HG03095 (cell line): ENCODE measurements at regions not wholly inside any gene's neighbourhood (a gene's known extent, or its start where the extent isn't known, plus 50 kb on each side); places are given as distances from the start of the nearest gene placed in this dataset.

Source experiments
- ATAC-seq: cut with Tn5 transposase; IDR thresholded peaks from one replicate; pipeline ENCODE4 v1.9.1; 2021; ENCODE audit warnings: moderate library complexity; ENCODE audit not compliant: unreplicated experiment

DNA sequence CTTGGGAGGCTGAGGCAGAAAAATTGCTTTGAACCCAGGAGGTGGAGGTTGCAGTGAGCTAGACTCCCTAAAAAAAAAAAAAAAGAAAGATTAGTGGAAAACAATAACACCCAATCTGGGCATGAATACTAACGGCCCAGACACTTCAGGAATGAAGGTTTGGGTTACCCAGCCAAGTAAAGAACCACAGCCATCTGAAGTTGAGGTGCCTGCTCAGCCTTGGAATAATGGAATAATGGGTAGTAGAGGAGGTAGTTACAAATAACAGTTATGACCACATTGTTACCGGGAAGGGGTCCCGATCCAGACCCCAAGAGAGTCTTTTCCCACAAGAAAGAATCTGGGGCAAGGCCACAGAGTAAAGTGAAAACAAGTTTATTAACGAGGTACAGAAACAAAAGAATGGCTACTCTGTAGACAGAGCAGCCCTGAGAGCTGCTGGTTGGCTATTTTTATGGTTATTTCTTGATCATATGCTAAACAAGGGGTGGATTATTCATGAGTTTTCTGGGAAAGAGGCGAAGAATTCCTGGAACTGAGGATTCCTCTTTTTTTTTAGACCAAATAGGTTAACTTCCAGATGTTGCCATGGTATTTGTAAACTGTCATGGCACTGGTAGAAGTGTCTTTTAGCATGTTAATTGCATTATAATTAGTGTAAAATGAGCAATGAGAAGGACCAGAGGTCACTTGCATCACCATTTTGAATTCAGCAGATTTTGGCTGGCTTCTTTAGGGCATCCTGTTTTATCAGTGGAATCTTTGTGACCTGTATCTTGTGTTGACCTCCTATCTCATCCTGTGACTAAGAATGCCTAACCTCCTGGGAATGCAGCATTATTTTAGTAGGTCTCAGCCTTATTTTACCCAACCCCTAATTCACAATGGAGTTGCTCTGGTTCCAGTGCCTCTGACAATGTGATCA is 96.2 kb upstream of the HAAO start:
- ATAC-seq: no peak

DNA sequence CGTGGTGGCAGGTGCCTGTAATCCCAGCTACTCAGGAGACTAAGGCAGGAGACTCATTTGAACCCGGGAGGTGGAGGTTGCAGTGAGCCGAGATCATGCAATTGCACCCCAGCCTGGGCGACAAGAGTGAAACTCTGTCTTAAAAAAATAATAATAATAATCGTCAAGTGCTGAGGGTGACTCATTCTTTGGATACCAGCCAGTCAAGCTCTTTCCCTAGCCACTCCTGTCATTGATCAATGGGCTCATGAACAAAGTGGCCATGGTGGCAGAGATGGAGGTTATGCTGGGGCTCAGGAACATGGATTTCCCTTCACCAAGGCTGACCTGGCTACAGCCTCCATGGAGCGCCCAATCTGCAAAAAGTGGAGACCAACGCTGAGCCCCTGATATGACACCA is 94.5 kb upstream of the HAAO start:
- ATAC-seq: no peak

DNA sequence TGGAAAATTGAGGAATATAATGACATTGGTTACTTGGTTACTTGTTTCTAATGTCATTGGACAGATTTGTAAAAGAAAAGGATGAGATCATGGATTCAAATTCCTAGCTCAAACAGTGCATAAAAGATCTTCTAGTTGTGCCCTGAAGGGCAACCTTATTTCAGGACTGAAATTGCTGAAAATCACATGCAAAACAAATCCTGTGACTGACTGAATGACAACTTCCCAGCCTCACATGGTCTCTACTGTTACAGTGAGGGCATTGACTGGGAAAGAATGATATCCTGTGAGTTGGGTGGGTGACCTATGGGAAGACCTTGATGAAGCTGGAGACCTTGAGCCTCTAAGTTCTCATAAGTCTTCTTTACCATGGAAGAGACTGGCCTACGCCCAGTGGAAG is 90.4 kb upstream of the HAAO start:
- ATAC-seq: no peak

DNA sequence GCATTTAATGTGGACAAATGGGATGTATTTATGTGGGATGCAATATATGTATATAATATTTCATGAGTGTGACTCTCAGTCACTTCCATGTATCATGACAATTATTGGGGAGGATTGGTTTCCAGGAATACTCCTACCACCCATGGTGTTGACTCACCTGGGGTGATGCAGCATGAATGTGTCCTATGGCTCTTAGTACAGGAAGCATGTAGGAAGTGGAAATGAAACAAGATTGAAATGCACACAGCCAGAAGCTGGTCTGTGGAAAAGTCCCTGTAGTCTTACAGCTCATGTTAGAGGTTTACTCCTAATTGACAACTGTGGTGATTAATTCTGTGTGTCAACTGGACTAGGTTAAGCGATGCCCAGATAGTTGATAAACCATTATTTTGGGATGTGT is 89.3 kb upstream of the HAAO start:
- ATAC-seq: no peak

DNA sequence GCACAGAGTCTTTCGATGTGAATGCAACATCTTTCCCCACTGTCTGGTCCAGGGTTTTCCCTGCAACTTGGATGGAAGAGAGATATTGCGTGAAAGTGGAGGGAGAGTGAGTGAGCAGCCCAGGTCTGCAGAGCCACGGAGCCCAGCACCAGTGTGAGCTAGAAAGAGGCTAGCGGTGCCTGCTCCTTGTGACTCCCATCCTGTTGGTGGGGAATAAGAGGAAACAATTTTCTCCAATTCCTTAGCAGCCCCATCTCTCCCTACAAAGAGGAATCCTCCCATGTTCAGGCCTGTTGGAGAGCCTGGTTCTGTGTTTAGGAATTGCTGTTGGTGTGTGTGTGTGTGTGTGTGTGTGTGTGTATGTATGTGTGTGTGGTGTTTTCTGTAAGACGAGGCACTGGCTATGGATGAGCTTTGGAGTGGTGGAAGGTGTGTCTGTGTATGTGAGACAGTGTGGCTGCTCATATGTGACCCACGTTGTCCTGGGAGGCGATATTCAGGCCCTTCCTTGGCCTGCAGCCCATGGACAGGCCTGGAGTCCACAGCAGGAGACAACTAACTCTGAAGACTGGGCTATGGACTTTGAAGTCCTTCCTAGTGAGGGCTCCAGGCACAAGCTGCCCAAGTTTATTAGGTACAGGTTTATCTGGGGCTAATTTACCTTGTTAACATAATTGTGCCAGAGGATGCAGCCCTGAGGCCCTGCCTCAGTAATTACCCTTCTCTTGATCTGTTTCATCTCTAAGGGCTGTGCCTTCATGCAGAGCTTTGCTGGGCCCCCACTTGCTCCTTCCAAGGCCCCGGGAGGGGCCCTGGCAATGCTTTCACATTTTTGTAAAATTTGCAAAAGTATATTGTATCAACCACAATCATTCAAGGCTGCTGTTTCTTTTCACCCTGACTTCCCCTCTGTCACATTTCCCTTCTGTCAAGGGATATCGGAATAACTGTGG is 88.6 kb upstream of the HAAO start:
- no peak for ATAC-seq

DNA sequence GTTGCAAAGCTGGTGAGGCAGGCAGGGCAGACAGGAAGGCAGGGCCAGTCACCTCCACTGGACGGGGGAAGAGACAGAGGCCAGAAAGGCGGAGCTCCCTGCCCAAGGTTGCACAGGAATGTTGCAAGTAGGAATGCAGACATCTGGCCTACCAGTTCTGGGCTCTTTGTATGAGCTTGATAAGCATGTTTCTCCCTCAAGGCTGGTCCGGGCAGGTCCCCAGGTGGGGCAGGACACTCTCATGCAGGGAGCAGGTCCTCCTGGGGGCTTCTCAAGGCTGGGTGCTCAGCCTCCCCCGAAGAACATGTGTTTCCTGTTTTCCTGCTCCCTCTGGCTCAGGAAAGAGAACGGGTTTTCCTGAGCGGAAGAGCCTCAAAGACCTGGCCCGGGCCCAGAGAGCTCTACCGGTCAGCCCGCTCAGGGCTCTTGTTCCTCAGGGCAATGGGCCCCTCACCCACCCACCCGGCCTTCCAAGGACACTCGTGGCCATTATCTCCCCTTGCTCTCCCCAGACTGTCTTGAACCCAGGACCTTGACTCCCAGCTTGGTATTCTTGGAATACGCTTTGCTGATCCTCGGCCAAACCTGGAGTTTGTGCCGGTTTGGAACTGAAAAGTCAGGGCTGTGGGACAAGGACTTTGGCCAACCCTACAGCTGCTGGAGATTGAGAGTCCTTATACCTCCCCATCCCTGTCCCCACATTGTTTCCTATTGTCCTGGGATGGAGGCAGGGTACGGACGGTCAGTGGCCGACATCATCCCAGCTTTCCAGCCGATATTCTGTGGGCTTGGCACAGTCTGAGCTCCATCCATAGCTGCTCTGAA is 87.7 kb upstream of the HAAO start:
- ATAC-seq: no peak

DNA sequence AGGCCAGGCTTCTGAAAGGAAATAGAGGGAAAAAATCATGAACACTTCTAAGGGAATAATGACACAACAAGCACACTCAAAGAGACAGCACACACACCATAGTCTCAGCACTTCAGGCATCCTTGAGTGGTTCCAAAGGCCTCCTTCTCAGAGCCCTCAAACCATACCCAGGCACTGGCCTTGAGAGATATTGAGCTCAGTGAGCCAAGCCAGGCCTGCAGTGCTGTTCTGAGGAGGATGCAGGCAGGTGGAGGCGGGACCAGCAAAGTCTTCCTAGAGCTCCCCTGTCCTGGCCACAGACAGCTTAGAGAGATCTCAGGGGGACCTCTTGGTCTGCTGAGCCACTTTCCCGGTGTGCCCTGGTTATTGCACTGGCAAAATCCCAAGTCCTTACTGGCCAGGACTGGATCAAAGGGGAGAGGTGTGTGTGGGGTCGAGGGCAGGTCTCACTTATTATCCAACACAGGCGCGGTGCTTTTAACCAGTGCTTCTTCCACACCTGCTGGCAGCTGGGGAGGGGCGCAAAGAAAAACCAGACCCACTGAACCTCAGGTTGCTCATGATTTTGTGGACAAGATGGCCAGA is 86.8 kb upstream of the HAAO start:
- ATAC-seq: no peak

DNA sequence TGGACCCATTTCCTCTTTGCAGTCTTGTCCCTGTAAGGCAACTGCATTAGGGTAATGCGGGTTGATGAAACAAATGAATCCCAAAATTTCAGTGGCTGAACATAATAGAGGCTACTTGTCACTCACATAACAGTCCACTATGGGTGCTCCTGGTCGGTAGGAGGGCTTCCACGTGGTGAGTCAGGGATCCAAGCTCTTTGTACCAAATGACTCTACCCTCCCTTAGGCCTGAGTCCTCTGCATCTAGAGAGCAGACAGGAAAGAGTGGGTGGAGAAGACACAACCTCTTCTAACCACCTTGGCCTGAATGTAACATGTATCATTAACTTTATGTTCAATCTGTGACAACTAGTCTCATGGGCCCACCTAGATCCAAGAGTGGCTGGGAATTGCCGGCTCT is 86.2 kb upstream of the HAAO start:
- peak; percentile 73 for ATAC-seq

DNA sequence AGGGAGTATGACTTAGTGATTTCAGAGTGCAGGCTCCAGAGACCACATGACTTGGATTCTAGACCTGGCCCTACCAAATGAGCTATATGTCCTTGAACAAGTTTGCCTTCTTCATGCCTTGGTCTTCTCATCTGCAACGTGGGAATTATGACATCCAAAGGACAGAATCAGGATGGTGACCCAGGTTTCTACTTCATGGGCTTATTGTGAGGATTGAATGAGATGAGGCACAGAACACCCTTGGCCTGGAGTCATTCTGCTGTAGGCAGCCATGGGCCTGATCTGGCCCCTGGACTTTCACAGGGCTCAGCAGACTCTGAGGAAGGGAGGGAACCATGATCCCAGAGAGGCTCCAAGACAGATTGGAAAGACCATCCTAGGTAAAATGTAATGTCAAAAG is 85.6 kb upstream of the HAAO start:
- ATAC-seq: no peak

DNA sequence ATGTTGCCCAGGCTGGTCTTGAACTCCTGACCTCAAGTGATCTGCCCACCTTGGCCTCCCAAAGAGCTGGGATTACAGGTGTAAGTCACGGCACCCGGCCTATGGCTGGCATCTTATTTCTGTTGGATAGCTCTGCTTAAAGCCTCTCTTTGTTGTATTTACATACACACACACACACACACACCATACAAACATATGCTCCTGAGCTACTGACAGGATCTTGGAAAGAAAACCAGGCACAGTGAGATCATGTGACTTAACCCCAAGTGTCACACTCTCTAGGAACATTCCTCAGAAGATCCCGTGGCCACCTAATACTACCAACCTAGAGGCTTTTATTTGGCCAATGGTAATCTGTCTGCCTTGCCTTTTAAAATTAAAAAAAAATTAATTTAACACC is 85.1 kb upstream of the HAAO start:
- no peak for ATAC-seq

DNA sequence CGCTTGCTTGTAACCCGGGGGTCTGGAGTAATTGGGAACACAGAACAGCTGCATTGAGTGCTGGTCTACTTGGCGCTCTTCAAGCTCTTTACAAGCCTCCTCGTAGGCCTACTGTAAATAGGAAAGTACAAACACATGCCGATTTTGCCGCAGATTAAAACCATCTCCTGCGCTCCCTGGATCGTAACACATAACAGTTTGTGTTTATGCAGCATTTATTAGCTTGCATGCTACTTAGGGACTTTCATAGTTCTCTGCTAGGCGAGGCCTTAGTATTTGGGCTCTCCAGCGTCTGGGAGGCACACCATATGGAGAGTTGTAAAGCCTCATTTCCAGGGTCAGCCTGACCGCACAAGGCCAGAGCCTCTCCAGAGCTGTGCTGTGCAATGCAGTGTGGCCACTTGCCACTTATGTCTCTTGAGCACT is 84.0 kb upstream of the HAAO start:
- ATAC-seq: no peak

DNA sequence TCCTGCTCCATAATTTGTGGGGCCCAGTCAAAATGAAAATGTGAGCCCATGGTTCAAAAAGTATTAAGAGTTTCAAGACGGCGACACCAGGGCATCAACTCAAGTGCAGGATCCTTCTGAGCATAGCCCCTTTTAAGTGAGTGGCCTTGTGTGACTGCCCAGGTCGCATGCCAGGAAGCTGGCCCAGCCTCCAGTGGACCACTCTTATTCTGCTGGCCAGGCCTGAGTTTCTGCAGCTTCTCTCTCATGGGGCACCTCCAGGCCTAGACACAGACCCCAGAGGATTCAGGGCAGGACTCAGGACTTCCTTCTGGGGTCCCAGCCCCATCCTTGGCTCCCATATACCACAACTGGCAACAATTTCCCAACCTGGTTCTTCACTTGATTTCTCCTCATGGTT is 83.5 kb upstream of the HAAO start:
- no peak for ATAC-seq

DNA sequence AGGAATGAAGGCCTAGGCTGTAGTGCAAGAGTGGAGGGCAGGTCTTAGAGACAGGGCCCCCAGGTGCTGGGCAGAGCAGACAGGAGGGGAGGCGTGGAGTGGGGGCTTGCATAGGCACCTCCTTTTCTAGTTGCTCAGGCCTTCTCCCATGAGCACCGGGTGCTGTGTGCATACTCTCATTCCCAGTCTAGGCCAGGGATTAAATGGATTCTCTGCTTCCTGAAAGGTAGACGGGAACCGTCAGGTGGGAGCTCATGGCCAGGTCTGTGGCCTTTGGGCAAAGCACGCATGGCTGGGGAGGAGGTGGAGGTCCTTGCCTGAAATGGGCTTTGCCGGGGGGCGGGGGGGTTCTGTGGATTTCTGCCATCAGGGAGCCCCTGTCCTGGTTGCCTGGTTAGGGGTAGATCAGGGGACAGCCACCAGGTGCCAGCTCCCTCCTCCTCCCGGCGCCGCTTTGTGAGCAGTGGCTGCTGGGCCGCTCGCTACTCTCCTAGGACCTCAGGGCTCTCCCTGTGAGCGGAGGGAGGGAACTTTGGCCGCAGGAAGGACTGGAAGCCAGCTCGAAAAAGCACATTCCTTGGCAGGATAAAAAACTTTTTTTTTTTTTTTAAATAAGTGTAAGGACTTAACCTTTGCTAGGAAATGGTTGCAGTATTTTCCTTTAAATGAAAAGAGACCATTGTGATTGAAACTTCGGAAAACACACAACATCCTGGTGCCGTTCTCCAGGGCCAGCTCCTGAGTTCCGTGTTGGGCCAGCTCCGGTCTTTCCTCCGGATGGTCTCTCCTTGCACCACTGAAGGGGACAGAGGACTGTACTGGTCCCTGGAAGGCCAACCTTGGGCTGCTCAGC is 82.8 kb upstream of the HAAO start:
- no peak for ATAC-seq

DNA sequence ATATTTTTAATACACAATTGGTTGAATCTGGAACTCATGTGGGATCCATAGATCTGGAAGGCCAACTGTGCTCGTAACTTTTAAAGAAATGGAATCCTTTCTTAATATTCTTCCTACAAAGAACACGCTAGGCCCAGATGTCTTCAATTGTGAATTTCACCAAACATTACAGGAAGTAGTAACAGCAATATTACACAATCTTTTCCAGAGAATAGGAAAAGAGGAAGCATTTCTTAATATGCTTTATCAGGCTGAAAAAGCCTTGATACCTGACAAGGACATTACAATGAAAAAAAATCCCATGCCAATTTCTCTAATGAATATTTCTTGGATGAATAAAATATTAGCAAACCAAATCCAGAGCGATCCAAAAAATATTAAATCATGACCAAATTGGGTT is 80.3 kb upstream of the HAAO start:
- no peak for ATAC-seq

DNA sequence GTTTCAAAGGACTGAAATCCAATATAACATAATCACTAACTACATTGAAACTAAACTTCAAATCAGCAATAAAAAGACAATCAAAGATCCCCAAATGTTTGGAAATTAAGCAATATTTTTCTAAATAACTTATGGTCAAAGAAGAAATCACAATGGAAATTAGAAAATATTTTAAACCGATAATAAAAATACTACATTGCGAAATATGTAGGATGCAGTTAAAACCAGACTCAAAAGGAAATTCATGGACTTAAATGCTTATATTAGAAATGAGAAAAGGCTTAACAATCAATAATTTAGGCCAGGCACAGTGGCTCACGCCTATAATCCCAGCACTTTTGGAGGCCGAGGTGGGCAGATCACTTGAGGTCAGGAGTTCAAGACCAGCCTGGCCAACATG is 79.0 kb upstream of the HAAO start:
- ATAC-seq: no peak

DNA sequence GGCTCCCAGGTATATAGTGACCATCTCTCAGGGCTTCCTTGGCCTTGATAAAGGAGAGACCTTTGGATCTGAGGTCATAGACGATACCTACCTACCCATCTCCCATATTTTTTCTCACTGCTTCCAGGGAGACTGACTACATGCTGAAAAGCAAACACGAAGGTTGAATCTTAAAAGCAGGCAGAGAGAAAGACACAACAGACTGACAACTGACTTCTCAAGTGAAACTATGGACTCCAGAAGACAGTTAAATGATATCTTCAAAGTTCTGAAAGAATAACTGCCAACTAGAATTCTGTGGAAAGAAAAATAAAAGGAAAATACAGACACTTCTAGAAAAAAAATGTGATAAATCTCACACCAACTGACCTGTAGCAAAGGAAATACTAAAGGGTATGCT is 76.5 kb upstream of the HAAO start:
- ATAC-seq: no peak

DNA sequence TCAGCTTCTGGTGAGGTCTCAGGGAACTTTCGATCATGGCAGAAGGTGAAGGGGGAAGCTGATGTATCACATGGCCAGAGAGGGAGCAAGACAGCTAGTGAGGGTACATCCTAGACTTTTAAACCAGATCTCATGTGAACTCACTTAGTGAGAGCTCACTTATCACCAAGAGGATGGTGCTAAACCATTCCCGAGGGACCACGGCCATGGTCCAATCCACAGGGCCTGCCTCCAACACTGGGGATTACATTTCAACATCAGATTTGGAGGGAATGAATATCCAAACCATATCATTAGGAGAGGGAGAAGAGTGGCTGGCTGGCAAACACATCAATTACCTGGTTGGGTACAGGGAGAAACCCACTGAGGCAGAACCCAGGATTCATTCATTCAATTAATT is 75.7 kb upstream of the HAAO start:
- no peak for ATAC-seq

DNA sequence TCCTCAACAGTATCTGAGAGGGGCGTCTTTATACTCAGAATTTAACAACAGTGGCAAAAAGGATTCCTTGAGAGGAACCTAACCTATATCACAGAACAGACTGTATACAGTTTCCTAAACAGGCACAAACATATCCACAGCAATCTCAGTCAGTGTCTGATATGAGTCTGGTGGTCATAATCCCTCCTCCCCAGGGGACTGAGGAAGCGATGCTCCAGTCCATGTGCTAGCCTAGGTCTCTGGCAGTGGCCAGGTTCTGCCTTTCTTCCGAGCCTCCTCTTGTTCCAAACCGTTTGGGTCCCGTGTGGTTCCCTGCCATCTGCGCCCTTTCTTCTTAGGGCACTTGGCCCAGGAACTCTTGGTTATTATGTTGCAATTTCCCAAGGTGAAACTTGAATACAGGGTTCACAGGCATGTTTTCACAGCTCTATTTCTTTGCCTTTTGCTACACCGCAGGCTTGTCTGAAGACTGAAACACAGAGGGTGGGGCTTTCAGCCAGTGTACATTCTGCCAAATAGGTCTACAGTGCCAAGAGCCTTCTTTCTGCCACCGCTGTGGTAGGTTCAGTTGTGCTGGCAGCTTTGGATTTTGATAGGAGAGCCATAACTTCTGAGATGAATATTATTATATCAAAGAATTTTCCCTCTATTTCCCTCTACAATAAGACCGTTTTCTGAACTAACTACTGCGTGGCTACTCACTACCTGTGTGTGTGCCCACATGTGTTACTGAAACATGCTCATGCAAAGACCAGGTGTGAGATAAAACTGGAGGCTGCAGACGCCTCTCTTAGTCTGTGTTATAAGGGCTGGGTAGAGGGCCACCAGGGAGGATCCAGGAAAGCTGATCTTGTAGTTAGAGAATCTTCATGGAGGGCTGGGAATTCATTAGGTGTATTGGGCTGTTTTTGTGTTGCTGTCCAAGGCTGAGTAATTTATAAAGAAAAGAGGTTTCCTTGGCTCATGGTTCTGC is 75.0 kb upstream of the HAAO start:
- no peak for ATAC-seq
